HepG2 (cell line): ENCODE measurements at regions not wholly inside any gene's neighbourhood (a gene's known extent, or its start where the extent isn't known, plus 50 kb on each side); places are given as distances from the start of the nearest gene placed in this dataset.

Source experiments
- ATAC-seq: fragments of 200-7000 bp; cut with Tn5 transposase; 3 replicates; pipeline ENCODE4 v1.9.1; 2020; ENCODE audit warnings: mild to moderate bottlenecking, moderate library complexity
- BruUV-seq: library from RNA; stranded (reverse); fragments of 400-500 nt; replicated peaks from 2 replicates; lab custom pipeline; 2021; lab: Mats Ljungman, UMichigan
- CTCF ChIA-PET: fragments of 300-600 bp; formaldehyde crosslinking; extraction: SDS; loops from one replicate; lab custom pipeline; 2021; ENCODE audit warnings: low total read pairs, inconsistent platforms, low intra/inter-chr PET ratio; lab: Yijun Ruan, JAX
- POLR2A ChIA-PET: fragments of 350-600 bp; sonication (Branson Sonifier 250); formaldehyde crosslinking; loops from one replicate; lab custom pipeline; 2020; ENCODE audit warnings: antibody characterized with exemption, inconsistent platforms; lab: Yijun Ruan, JAX
- DNase-seq: peaks from one replicate; pipeline ENCODE4 v3.0.0-alpha.2; 2015; ENCODE audit warnings: low spot score
- FAIRE-seq: peaks from 3 replicates; lab custom pipeline; 2011; peaks lifted over from hg19 to GRCh38; lab: Jason Lieb, UNC
- H2AFZ ChIP-seq: one replicate; pipeline ENCODE4 v1.6.1; 2011; ENCODE audit warnings: low read length, inconsistent platforms
- H3K27ac ChIP-seq: fragments of 300-600 bp; 3 replicates; pipeline ENCODE4 v1.8.0; 2011; ENCODE audit warnings: mixed run types, mild to moderate bottlenecking, mixed read lengths, low read length, inconsistent platforms; ENCODE audit not compliant: insufficient read depth; ENCODE audit errors: extremely low read length
- H3K27me3 ChIP-seq, 2 experiments: fragments of 200-600 bp in 1 of 2; 2 replicates in 1 of 2; 3 replicates in 1 of 2; pipeline versions ENCODE4 v1.6.0 to v1.8.0; 2011; ENCODE audit warnings: low read length in 2 of 2, mild to moderate bottlenecking in 2 of 2, moderate library complexity in 2 of 2, inconsistent platforms in 1 of 2; ENCODE audit not compliant: insufficient read depth in 2 of 2, control insufficient read depth in 1 of 2
- H3K36me3 ChIP-seq, 2 experiments: fragments of 200-600 bp in 1 of 2; replicated peaks in 1 of 2; 2 replicates in 1 of 2; 3 replicates in 1 of 2; pipeline versions ENCODE4 v1.5.1 to v1.8.0; 2011; ENCODE audit warnings: low read length in 2 of 2, inconsistent platforms in 1 of 2; ENCODE audit not compliant: insufficient read depth in 2 of 2, control insufficient read depth in 1 of 2
- H3K4me1 ChIP-seq: 2 replicates; pipeline ENCODE4 v1.5.1; 2012; ENCODE audit warnings: low read length, inconsistent platforms; ENCODE audit not compliant: insufficient read depth
- H3K4me2 ChIP-seq: 2 replicates; pipeline ENCODE4 v1.6.0; 2011; ENCODE audit warnings: low read depth, low read length, inconsistent platforms
- H3K4me3 ChIP-seq, 3 experiments: fragments of 200-600 bp in 1 of 3; sonication (generic), shearing (Covaris generic) in 1 of 3; replicated peaks in 1 of 3; 2 replicates each; pipeline ENCODE4 v1.5.1; 2011 to 2016; ENCODE audit warnings: low read length in 3 of 3, inconsistent platforms in 2 of 3, low read depth in 2 of 3, mild to moderate bottlenecking in 2 of 3, control low read depth in 1 of 3, mixed read lengths in 1 of 3; ENCODE audit not compliant: insufficient read depth in 1 of 3
- H3K79me2 ChIP-seq: one replicate; pipeline ENCODE4 v1.6.1; 2011; ENCODE audit warnings: low read length, inconsistent platforms; ENCODE audit not compliant: insufficient read depth
- H3K9ac ChIP-seq: 2 replicates; pipeline ENCODE4 v1.6.0; 2011; ENCODE audit warnings: mild to moderate bottlenecking, low read depth, low read length, inconsistent platforms; ENCODE audit not compliant: insufficient read depth
- H3K9me3 ChIP-seq: 2 replicates; pipeline ENCODE4 v1.5.1; 2012; ENCODE audit warnings: mild to moderate bottlenecking, low read length
- H4K20me1 ChIP-seq: 2 replicates; pipeline ENCODE4 v1.6.0; 2011; ENCODE audit warnings: inconsistent platforms, mild to moderate bottlenecking, low read length, moderate library complexity; ENCODE audit not compliant: insufficient read depth
- MAFF ChIP-seq: IDR thresholded peaks from 2 replicates; pipeline ENCODE4 v1.6.1; 2011; ENCODE audit warnings: low read depth, low read length, improper control_type of control experiment
- MAFK ChIP-seq, 2 experiments: IDR thresholded peaks in 1 of 2; conservative IDR thresholded peaks in 1 of 2; 2 replicates each; pipeline ENCODE4 v1.6.1; 2011; ENCODE audit warnings: improper control_type of control experiment in 2 of 2, low read length in 2 of 2
- NFE2L2 ChIP-seq: fragments of 150-350 bp; IDR thresholded peaks from 2 replicates; pipeline ENCODE4 v1.6.1; 2014; ENCODE audit warnings: low read length
- TARDBP ChIP-seq: sonication (generic); formaldehyde crosslinking; IDR thresholded peaks from 2 replicates; pipeline ENCODE4 v1.8.0; 2022; ENCODE audit warnings: mild to moderate bottlenecking, missing genetic modification reagents
- ZNF766 ChIP-seq: sonication (generic); formaldehyde crosslinking; IDR thresholded peaks from 2 replicates; pipeline ENCODE4 v1.5.0; 2020; ENCODE audit warnings: missing genetic modification reagents, borderline replicate concordance
- WGBS: methylation state at CpG from one replicate; pipeline ENCODE4 v1.1.6; 2017; ENCODE audit warnings: low lambda C conversion rate; 5-methylcytosine and 5-hydroxymethylcytosine counted together
- in situ Hi-C: cut with HindIII; loops from 2 replicates; pipeline ENCODE4 v1.10.0; 2017; ENCODE audit warnings: low pct_unique_long_range_greater_than_20kb; ENCODE audit not compliant: extremely low pct_ligation_motif_present
- intact Hi-C: fragments of 100-400 bp; cut with micrococcal nuclease; formaldehyde crosslinking; loops from one replicate; pipeline ENCODE4 v1.10.0; 2022; ENCODE audit not compliant: unreplicated experiment

DNA sequence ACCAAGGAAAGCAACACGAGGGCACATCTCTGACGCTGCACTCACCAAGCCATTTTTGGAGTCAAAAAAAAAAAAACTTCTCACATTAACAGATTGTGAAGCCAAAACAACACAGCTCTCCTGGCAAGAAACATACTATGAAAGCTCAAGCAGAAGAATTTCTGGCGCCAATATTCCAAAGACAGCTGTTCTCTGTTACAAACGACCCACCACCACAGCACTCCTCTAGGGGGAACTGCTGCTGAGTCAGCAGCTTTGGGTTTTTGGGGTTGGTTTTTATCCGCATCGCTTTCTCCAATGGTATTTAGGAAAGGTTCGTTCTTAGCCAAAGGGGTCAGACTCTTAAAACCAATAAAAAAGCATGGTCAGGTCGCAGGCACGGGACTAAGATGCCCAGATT lies 379.4 kb downstream of the RPS29 start:
- no TSS peak for BruUV-seq
- Histone ChIP-seq H3K27me3 (no peaks in the 10 kb centered on the region), H2AFZ (no peak overlapping the region)
- WGBS, result 4% methylated on average over 9 of the region's 9 CpGs
- intact Hi-C loops, result no loop called here
- POLR2A ChIA-PET, result no interaction called here
- CTCF ChIA-PET, result no interaction called here
- TF ChIP-seq TARDBP (CRISPR knock-in tag) (no peak), MAFK (conservative IDR thresholded peaks at IDR 0.05 in 1 of 2, IDR thresholded peaks at IDR 0.05 in 1 of 2; ENCODE audit: low read length in 2 of 2) (peak; percentile 89 to 96), MAFF (peak; percentile 94)
- TF ChIP-seq, all 625 proteins: peak for 2
- H3K36me3 ChIP-seq, result no peaks in the 10 kb centered on the region
- H3K4me1 ChIP-seq, result no peaks in the 10 kb centered on the region
- DNase-seq, result no peak
- H3K9ac ChIP-seq, result no peak overlapping the region
- H3K27ac ChIP-seq, result no peak overlapping the region
- H3K4me3 ChIP-seq, result no peak overlapping the region
- in situ Hi-C loops, result no loop called here
- no peak for ATAC-seq
- no peaks in the 10 kb centered on the region for H3K9me3 ChIP-seq
- FAIRE-seq, result no peak
- H3K79me2 ChIP-seq, result no peaks in the 10 kb centered on the region
- H4K20me1 ChIP-seq, result no peaks in the 10 kb centered on the region
- H3K4me2 ChIP-seq, result no peak overlapping the region

DNA sequence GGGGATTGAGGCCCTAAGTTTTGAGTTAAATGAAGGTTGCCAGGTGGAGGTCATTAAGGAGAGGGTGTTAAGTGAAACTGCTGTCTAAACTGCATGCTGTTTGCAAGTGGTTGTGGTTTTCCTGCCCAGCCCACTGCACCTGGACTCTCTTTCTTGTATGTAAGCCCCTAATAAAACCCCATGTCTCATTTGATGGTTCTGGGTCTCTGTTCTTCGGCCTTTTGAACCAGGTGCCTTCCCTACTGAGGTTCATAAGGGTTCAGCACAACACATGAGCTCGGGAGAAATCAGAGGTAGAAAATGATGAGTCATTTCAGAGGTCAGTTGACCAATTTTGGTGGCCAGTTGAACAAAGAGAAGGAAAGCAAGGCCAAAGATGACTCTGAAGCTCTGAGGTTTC lies 382.5 kb downstream of the RPS29 start:
- DNase-seq (no peak), ATAC-seq (no peak), FAIRE-seq (no peak)
- ChIA-PET CTCF (no interaction called here), POLR2A (no interaction called here)
- no peaks in the 10 kb centered on the region for H3K79me2 ChIP-seq
- no peaks in the 10 kb centered on the region for H3K27me3 ChIP-seq
- intact Hi-C loops, result no loop called here
- H3K4me2 ChIP-seq, result no peak overlapping the region
- no TSS peak for BruUV-seq
- no peak overlapping the region for H2AFZ ChIP-seq
- WGBS, result 4% methylated on average over 2 of the region's 2 CpGs
- H3K9me3 ChIP-seq, result no peaks in the 10 kb centered on the region
- no peaks in the 10 kb centered on the region for H4K20me1 ChIP-seq
- in situ Hi-C loops, result no loop called here
- no peak overlapping the region for H3K4me3 ChIP-seq
- TF ChIP-seq ZNF766 (no peak), NFE2L2 (peak; percentile 46; the same call in 1 of the 2 replicates)
- no peak overlapping the region for H3K9ac ChIP-seq
- no peaks in the 10 kb centered on the region for H3K36me3 ChIP-seq
- no peaks in the 10 kb centered on the region for H3K4me1 ChIP-seq
- no peak overlapping the region for H3K27ac ChIP-seq
